ENCODE measurements at regions not wholly inside any gene's neighbourhood (a gene's known extent, or its start where the extent isn't known, plus 50 kb on each side); places are given as distances from the start of the nearest gene placed in this dataset.

DNA sequence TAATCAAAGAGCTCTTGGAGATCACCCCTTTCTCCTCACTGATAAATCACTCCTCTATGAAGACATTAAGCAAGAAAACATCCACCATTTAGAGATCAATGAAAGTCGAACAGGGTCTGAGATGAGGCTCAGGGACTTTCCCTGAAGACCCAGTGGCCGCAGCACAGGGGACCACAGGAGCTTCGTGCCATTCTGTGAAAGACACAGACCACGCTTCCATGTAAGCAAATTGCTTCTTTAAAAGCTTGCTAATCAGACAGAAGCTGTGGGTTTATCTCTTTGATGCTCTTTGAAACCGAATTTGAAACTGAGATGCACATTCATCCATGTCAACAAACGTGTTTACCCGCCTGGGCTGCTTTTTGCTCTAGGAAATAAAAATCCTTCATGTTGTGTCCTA, 231.9 kb upstream of the PPP2R2D start:
- no peaks in the 10 kb centered on the region for H3K36me3 ChIP-seq (ENCODE audit: control insufficient read depth in 4 of 4, insufficient read depth in 4 of 4, low read length in 3 of 4)
- peaks cover 0 to 15% (median 3%) of the 10 kb centered on the region in 5 experiments for H3K9me3 ChIP-seq (ENCODE audit: control extremely low read depth in 1 of 5, control insufficient read depth in 4 of 5, insufficient read depth in 2 of 5, low read depth in 1 of 5, low read length in 4 of 5)
- 75% methylated on average over 7 of the region's 7 CpGs for WGBS (ENCODE audit: insufficient coverage)
- POLR2A ChIA-PET = no interaction called here
- no peaks in the 10 kb centered on the region for H3K4me1 ChIP-seq (ENCODE audit: control extremely low read depth in 1 of 4, control insufficient read depth in 4 of 4, insufficient read depth in 4 of 4, low read length in 3 of 4)
- DNase-seq = no peak
- no peak overlapping the region for H3K4me3 ChIP-seq (ENCODE audit: control insufficient read depth in 1 of 7, extremely low read depth in 1 of 7, insufficient read depth in 4 of 7, low read depth in 2 of 7, low read length in 6 of 7)
- H3K27me3 ChIP-seq (replicated peaks in 2 of 5; ENCODE audit: control insufficient read depth in 4 of 5, insufficient read depth in 5 of 5, low read length in 4 of 5) = peaks cover 0 to 3% (median 0%) of the 10 kb centered on the region in 5 experiments
- no peak overlapping the region for H3K27ac ChIP-seq (ENCODE audit: insufficient read depth in 1 of 2, low read depth in 1 of 2, low read length in 2 of 2, poor library complexity in 1 of 2, severe bottlenecking in 2 of 2)
- CTCF ChIA-PET = no interaction called here

DNA sequence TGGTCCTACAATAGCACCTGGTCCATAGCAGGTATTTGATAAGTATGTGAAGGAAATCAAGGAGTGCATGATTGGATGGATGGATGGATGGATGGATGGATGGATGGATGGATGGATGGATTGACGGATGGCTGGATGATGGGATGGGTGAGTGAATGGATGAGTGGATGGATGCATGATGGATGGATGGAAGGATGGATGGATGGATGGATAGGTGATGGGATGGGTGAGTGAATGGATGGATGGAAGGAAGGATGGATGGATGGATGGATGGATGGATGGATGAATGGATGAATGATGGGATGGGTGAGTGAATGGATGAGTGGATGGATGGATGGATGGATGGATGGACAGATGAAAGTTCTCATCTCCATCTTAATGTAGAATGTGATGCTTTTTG, 231.0 kb upstream of the PPP2R2D start:
- no peaks in the 10 kb centered on the region for H3K36me3 ChIP-seq (ENCODE audit: control insufficient read depth in 4 of 4, insufficient read depth in 4 of 4, low read length in 3 of 4)
- H3K4me3 ChIP-seq (ENCODE audit: control insufficient read depth in 1 of 7, extremely low read depth in 1 of 7, insufficient read depth in 4 of 7, low read depth in 2 of 7, low read length in 6 of 7) = no peak overlapping the region
- ChIA-PET CTCF (no interaction called here), POLR2A (no interaction called here)
- no peak overlapping the region for H3K27ac ChIP-seq (ENCODE audit: insufficient read depth in 1 of 2, low read depth in 1 of 2, low read length in 2 of 2, poor library complexity in 1 of 2, severe bottlenecking in 2 of 2)
- no peak for DNase-seq
- H3K27me3 ChIP-seq (replicated peaks in 2 of 5; ENCODE audit: control insufficient read depth in 4 of 5, insufficient read depth in 5 of 5, low read length in 4 of 5) = peaks cover 0 to 3% (median 0%) of the 10 kb centered on the region in 5 experiments
- 100% methylated on average over 1 of the region's 1 CpG for WGBS (ENCODE audit: insufficient coverage)
- no peaks in the 10 kb centered on the region for H3K4me1 ChIP-seq (ENCODE audit: control extremely low read depth in 1 of 4, control insufficient read depth in 4 of 4, insufficient read depth in 4 of 4, low read length in 3 of 4)
- H3K9me3 ChIP-seq (ENCODE audit: control extremely low read depth in 1 of 5, control insufficient read depth in 4 of 5, insufficient read depth in 2 of 5, low read depth in 1 of 5, low read length in 4 of 5) = peaks cover 0 to 15% (median 3%) of the 10 kb centered on the region in 5 experiments

DNA sequence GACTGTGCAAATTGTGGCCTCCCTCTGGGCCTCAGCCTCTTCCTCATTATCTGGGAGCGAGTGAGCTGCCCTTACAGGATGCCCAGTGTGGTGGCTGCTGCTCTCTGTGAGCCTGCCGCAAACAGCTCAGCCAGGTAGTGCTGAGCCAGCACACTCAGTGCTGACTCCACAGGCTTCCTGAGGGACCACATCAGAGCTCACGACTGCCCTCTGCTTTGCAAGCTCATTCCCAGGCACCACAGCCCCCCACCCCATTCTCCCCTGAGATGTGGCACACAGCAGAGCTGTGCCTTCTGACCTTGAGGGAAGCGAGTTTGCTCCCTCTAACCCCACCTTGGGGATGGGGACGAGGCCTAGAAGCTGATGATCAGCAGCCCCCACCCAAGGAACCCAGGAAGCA, 230.5 kb upstream of the PPP2R2D start:
- H3K27me3 ChIP-seq (replicated peaks in 2 of 5; ENCODE audit: control insufficient read depth in 4 of 5, insufficient read depth in 5 of 5, low read length in 4 of 5) = peaks cover 0 to 3% (median 0%) of the 10 kb centered on the region in 5 experiments
- ChIA-PET CTCF (no interaction called here), POLR2A (no interaction called here)
- DNase-seq = no peak
- H3K36me3 ChIP-seq (ENCODE audit: control insufficient read depth in 4 of 4, insufficient read depth in 4 of 4, low read length in 3 of 4) = no peaks in the 10 kb centered on the region
- H3K9me3 ChIP-seq (ENCODE audit: control extremely low read depth in 1 of 5, control insufficient read depth in 4 of 5, insufficient read depth in 2 of 5, low read depth in 1 of 5, low read length in 4 of 5) = peaks cover 0 to 15% (median 3%) of the 10 kb centered on the region in 5 experiments
- H3K27ac ChIP-seq (ENCODE audit: insufficient read depth in 1 of 2, low read depth in 1 of 2, low read length in 2 of 2, poor library complexity in 1 of 2, severe bottlenecking in 2 of 2) = no peak overlapping the region
- H3K4me3 ChIP-seq (ENCODE audit: control insufficient read depth in 1 of 7, extremely low read depth in 1 of 7, insufficient read depth in 4 of 7, low read depth in 2 of 7, low read length in 6 of 7) = no peak overlapping the region
- no peaks in the 10 kb centered on the region for H3K4me1 ChIP-seq (ENCODE audit: control extremely low read depth in 1 of 4, control insufficient read depth in 4 of 4, insufficient read depth in 4 of 4, low read length in 3 of 4)
- 85% methylated on average over 5 of the region's 5 CpGs for WGBS (ENCODE audit: insufficient coverage)

DNA sequence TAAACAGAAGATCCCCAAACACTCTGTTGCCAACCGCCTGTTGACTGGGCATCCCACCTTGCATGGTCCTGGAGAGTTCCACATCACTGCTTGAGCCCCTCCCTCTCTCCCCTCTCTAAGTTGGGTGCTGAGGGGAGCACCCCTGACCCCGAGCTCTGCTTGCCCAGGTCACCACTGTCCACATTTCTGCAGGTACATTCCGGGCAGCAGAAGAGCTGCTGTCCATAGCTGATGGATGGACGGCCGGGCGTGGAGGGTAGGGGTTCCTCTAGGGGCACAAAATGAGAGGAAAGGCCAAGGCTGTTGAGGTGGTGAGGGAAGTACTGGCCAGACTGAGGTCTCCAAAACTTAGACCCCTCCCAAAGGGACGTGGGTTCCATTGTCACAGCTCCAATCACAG, 227.4 kb upstream of the PPP2R2D start:
- WGBS (ENCODE audit: insufficient coverage) = 96% methylated on average over 7 of the region's 7 CpGs
- peaks cover 0 to 21% (median 2%) of the 10 kb centered on the region in 5 experiments for H3K27me3 ChIP-seq (replicated peaks in 2 of 5; ENCODE audit: control insufficient read depth in 4 of 5, insufficient read depth in 5 of 5, low read length in 4 of 5)
- H3K4me1 ChIP-seq (ENCODE audit: control extremely low read depth in 1 of 4, control insufficient read depth in 4 of 4, insufficient read depth in 4 of 4, low read length in 3 of 4) = no peaks in the 10 kb centered on the region
- no peak overlapping the region for H3K4me3 ChIP-seq (ENCODE audit: control insufficient read depth in 1 of 7, extremely low read depth in 1 of 7, insufficient read depth in 4 of 7, low read depth in 2 of 7, low read length in 6 of 7)
- H3K36me3 ChIP-seq (ENCODE audit: control insufficient read depth in 4 of 4, insufficient read depth in 4 of 4, low read length in 3 of 4) = no peaks in the 10 kb centered on the region
- no peak overlapping the region for H3K27ac ChIP-seq (ENCODE audit: insufficient read depth in 1 of 2, low read depth in 1 of 2, low read length in 2 of 2, poor library complexity in 1 of 2, severe bottlenecking in 2 of 2)
- ChIA-PET CTCF (no interaction called here), POLR2A (no interaction called here)
- DNase-seq = no peak
- peaks cover 0 to 15% (median 3%) of the 10 kb centered on the region in 5 experiments for H3K9me3 ChIP-seq (ENCODE audit: control extremely low read depth in 1 of 5, control insufficient read depth in 4 of 5, insufficient read depth in 2 of 5, low read depth in 1 of 5, low read length in 4 of 5)

DNA sequence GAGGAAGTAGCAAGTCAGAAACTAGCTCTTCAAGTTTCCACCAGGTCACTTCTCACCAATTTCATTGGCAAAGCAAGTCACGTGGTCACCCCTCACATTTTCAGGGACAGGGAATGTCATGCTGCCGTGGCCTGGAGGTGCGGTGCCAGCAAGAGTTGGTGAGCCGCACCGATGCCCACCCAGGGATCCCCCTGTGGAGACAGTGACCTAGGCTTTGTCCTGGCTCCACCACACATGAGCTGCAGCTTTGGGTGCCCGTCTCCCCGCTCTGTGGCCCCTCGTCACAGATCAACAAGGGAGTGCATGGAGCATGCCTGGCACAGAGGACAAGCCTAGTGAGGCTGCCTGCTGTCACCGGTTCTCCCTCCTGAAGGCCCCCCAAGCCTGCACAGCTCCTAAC, 226.7 kb upstream of the PPP2R2D start:
- Histone ChIP-seq H3K4me1 (ENCODE audit: control extremely low read depth in 1 of 4, control insufficient read depth in 4 of 4, insufficient read depth in 4 of 4, low read length in 3 of 4) (no peaks in the 10 kb centered on the region), H3K27ac (ENCODE audit: insufficient read depth in 1 of 2, low read depth in 1 of 2, low read length in 2 of 2, poor library complexity in 1 of 2, severe bottlenecking in 2 of 2) (no peak overlapping the region), H3K4me3 (ENCODE audit: control insufficient read depth in 1 of 7, extremely low read depth in 1 of 7, insufficient read depth in 4 of 7, low read depth in 2 of 7, low read length in 6 of 7) (no peak overlapping the region), H3K9me3 (ENCODE audit: control extremely low read depth in 1 of 5, control insufficient read depth in 4 of 5, insufficient read depth in 2 of 5, low read depth in 1 of 5, low read length in 4 of 5) (peaks cover 0 to 15% (median 3%) of the 10 kb centered on the region in 5 experiments), H3K36me3 (ENCODE audit: control insufficient read depth in 4 of 4, insufficient read depth in 4 of 4, low read length in 3 of 4) (no peaks in the 10 kb centered on the region), H3K27me3 (replicated peaks in 2 of 5; ENCODE audit: control insufficient read depth in 4 of 5, insufficient read depth in 5 of 5, low read length in 4 of 5) (peaks cover 0 to 27% (median 2%) of the 10 kb centered on the region in 5 experiments)
- DNase-seq = no peak
- 96% methylated on average over 6 of the region's 9 CpGs for WGBS (ENCODE audit: insufficient coverage)
- POLR2A ChIA-PET = no interaction called here
- CTCF ChIA-PET = no interaction called here

DNA sequence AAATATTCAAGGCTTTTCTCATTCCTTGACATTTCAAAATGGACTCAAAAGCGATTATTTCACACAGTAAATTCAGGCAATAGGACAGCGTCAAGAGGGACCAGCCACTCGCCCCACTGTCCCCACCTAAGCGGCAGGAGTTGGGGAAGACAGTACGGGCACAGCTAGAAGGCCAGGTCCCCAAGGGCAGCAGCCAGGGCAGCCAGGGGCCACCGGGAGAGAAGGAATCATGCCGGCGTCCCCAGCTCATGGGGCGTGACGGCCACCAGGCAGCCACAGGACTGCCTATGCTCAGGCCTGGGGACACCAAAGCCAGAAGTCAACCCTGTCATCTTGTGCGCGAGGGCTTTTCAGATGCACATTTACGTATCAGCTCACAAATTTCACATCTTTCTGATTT, 225.7 kb upstream of the PPP2R2D start:
- Histone ChIP-seq H3K27me3 (replicated peaks in 2 of 5; ENCODE audit: control insufficient read depth in 4 of 5, insufficient read depth in 5 of 5, low read length in 4 of 5) (peaks cover 0 to 31% (median 2%) of the 10 kb centered on the region in 5 experiments), H3K4me3 (ENCODE audit: control insufficient read depth in 1 of 7, extremely low read depth in 1 of 7, insufficient read depth in 4 of 7, low read depth in 2 of 7, low read length in 6 of 7) (no peak overlapping the region), H3K9me3 (ENCODE audit: control extremely low read depth in 1 of 5, control insufficient read depth in 4 of 5, insufficient read depth in 2 of 5, low read depth in 1 of 5, low read length in 4 of 5) (peaks cover 0 to 15% (median 3%) of the 10 kb centered on the region in 5 experiments), H3K4me1 (ENCODE audit: control extremely low read depth in 1 of 4, control insufficient read depth in 4 of 4, insufficient read depth in 4 of 4, low read length in 3 of 4) (no peaks in the 10 kb centered on the region), H3K27ac (ENCODE audit: insufficient read depth in 1 of 2, low read depth in 1 of 2, low read length in 2 of 2, poor library complexity in 1 of 2, severe bottlenecking in 2 of 2) (no peak overlapping the region), H3K36me3 (ENCODE audit: control insufficient read depth in 4 of 4, insufficient read depth in 4 of 4, low read length in 3 of 4) (no peaks in the 10 kb centered on the region)
- POLR2A ChIA-PET = no interaction called here
- 86% methylated on average over 13 of the region's 13 CpGs for WGBS (ENCODE audit: insufficient coverage)
- DNase-seq = no peak
- CTCF ChIA-PET = interaction anchor here (1.3 kb wide), 1 partner anchor 9 kb away, joined by 3 read pairs; no protein-coding TSS in a partner anchor

DNA sequence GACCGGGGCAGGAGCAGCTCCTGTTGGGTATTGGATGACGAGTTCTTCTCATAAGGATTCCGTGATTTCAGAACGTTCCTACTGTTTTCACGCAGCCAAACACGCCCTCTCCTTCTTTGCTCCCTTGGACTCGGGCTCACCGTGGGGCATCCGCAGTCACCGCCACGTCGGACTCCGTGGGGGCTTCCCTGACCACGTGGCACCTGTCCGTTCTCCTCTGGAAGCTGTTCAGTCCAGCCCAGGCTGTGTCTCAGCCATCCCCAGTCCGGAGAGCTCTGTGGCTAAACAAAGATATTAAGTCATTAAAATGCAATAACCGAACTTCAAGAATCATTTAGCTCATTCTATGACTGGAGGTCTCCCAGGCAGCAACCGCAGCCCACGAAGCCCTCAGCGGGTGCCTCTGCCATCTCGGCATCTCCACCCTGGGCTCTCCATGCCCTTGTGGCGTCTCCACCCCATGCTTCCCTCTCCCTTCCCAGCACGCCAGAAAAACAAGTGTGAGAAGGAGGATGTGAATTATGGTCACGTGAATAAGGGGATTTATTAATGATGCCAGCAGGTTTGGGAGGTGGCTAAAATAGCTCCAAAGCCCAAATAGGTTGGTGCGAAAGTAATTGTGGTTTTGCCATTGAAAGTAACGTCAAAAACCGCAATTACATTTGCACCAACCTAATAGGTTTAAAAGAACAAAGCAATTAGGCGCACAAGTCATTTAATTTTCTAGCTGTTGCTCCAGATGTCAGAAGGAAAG, 224.6 kb upstream of the PPP2R2D start:
- Histone ChIP-seq H3K27ac (ENCODE audit: insufficient read depth in 1 of 2, low read depth in 1 of 2, low read length in 2 of 2, poor library complexity in 1 of 2, severe bottlenecking in 2 of 2) (no peak overlapping the region), H3K4me3 (ENCODE audit: control insufficient read depth in 1 of 7, extremely low read depth in 1 of 7, insufficient read depth in 4 of 7, low read depth in 2 of 7, low read length in 6 of 7) (no peak overlapping the region), H3K9me3 (ENCODE audit: control extremely low read depth in 1 of 5, control insufficient read depth in 4 of 5, insufficient read depth in 2 of 5, low read depth in 1 of 5, low read length in 4 of 5) (peaks cover 0 to 13% (median 3%) of the 10 kb centered on the region in 5 experiments), H3K36me3 (ENCODE audit: control insufficient read depth in 4 of 4, insufficient read depth in 4 of 4, low read length in 3 of 4) (no peaks in the 10 kb centered on the region), H3K27me3 (replicated peaks in 2 of 5; ENCODE audit: control insufficient read depth in 4 of 5, insufficient read depth in 5 of 5, low read length in 4 of 5) (peaks cover 0 to 35% (median 2%) of the 10 kb centered on the region in 5 experiments), H3K4me1 (ENCODE audit: control extremely low read depth in 1 of 4, control insufficient read depth in 4 of 4, insufficient read depth in 4 of 4, low read length in 3 of 4) (no peaks in the 10 kb centered on the region)
- DNase-seq = no peak
- ChIA-PET CTCF (interaction anchor here (1.3 kb wide), 1 partner anchor 10 kb away, joined by 3 read pairs; no protein-coding TSS in a partner anchor), POLR2A (no interaction called here)
- 84% methylated on average over 25 of the region's 28 CpGs for WGBS (ENCODE audit: insufficient coverage)

Data from common myeloid progenitor, CD34-positive (primary cell).